ENCODE measurements at regions not wholly inside any gene's neighbourhood (a gene's known extent, or its start where the extent isn't known, plus 50 kb on each side); places are given as distances from the start of the nearest gene placed in this dataset.

DNA sequence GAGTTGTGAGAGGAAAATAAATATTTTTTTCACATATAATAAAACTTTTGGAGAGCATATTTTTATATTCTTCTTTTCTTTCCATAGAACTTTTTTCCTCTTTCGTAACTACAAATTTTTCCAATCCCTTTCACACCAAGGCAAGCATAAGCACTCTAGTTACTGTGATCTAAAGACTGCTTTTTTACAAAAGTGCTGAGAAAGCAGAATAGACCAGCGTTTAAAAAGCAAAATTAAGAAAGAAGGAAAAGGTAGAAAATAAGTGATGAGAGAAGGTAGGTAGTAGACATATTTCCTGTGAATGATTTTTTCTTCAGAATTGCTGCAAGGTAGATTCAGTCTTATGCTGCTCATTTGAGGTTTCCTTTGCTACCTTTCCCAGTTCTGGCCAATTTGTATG lies 195.5 kb downstream of the MBL2 start:
- TF ChIP-seq, protein P1, sequence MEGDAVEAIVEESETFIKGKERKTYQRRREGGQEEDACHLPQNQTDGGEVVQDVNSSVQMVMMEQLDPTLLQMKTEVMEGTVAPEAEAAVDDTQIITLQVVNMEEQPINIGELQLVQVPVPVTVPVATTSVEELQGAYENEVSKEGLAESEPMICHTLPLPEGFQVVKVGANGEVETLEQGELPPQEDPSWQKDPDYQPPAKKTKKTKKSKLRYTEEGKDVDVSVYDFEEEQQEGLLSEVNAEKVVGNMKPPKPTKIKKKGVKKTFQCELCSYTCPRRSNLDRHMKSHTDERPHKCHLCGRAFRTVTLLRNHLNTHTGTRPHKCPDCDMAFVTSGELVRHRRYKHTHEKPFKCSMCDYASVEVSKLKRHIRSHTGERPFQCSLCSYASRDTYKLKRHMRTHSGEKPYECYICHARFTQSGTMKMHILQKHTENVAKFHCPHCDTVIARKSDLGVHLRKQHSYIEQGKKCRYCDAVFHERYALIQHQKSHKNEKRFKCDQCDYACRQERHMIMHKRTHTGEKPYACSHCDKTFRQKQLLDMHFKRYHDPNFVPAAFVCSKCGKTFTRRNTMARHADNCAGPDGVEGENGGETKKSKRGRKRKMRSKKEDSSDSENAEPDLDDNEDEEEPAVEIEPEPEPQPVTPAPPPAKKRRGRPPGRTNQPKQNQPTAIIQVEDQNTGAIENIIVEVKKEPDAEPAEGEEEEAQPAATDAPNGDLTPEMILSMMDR (IDR thresholded peaks at IDR 0.05 in 4 of 5, conservative IDR thresholded peaks at IDR 0.05 in 1 of 5), result no peak
- TF ChIP-seq POLR2A (IDR thresholded peaks at IDR 0.05), result no peak
